Colonic mucosa (tissue), 4 donors: ENCODE measurements at regions not wholly inside any gene's neighbourhood (a gene's known extent, or its start where the extent isn't known, plus 50 kb on each side); places are given as distances from the start of the nearest gene placed in this dataset.

Experiments
- DNase-seq: peaks from one replicate; pipeline ENCODE4 v3.0.0-alpha.2; 2020
- H3K27ac ChIP-seq: fragments of 200-600 bp; one replicate; pipeline ENCODE4 v1.8.0; 2021
- H3K27me3 ChIP-seq: fragments of 200-600 bp; one replicate; pipeline ENCODE4 v1.8.0; 2021
- H3K36me3 ChIP-seq: fragments of 200-600 bp; one replicate; pipeline ENCODE4 v1.8.0; 2021
- H3K4me1 ChIP-seq: fragments of 200-600 bp; one replicate; pipeline ENCODE4 v1.8.0; 2021; ENCODE audit warnings: mild to moderate bottlenecking
- H3K4me3 ChIP-seq: fragments of 200-600 bp; one replicate; pipeline ENCODE4 v1.8.0; 2021
- H3K9ac ChIP-seq, 2 donors: one replicate each; pipeline ENCODE4 v1.7.0; 2013; ENCODE audit warnings: control low read depth in 2 of 2, low read depth in 2 of 2, low read length in 2 of 2
- H3K9me3 ChIP-seq: fragments of 200-600 bp; one replicate; pipeline ENCODE4 v1.8.0; 2021
- intact Hi-C: fragments of 100-400 bp; cut with DNase I; formaldehyde crosslinking; loops from one replicate; pipeline ENCODE4 v1.14.1; 2022
- TF ChIP-seq, protein P1 (sequence below): fragments of 200-600 bp; IDR thresholded peaks from one replicate; pipeline ENCODE4 v1.8.0; 2022; ENCODE audit warnings: antibody characterized with exemption, mild to moderate bottlenecking
- donor health status: healthy.
- donor health status: DM: no; HTN: no; CAD: no.
- donor health status: DM: no; HTN: no; CAD: no.

DNA sequence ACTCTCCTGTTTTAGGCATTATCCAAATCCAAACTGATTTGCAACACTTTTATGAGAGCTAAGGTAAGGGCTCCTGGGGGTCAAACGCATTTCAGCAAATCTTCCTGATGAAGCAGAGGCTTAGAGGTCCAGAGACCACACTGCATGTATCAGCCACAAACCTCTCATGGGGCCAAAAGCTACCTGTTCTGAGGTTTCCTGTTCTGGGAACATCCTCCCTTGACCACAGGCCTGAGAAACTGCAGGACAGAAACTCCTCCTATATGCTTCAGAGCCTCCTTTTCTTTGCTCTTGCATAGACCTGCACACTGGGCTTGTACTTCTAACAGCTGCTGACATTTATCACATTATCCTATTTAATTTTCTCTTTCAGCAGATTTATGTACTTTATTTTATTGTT is 92.6 kb downstream of the OR2K2 start:
- Histone ChIP-seq H3K4me3 (no peak overlapping the region), H3K9me3 (no peaks in the 10 kb centered on the region), H3K36me3 (no peaks in the 10 kb centered on the region), H3K4me1 (no peaks in the 10 kb centered on the region), H3K27ac (no peak overlapping the region), H3K9ac (no peak overlapping the region), H3K27me3 (no peaks in the 10 kb centered on the region)
- intact Hi-C loops: no loop called here
- TF ChIP-seq, protein P1, sequence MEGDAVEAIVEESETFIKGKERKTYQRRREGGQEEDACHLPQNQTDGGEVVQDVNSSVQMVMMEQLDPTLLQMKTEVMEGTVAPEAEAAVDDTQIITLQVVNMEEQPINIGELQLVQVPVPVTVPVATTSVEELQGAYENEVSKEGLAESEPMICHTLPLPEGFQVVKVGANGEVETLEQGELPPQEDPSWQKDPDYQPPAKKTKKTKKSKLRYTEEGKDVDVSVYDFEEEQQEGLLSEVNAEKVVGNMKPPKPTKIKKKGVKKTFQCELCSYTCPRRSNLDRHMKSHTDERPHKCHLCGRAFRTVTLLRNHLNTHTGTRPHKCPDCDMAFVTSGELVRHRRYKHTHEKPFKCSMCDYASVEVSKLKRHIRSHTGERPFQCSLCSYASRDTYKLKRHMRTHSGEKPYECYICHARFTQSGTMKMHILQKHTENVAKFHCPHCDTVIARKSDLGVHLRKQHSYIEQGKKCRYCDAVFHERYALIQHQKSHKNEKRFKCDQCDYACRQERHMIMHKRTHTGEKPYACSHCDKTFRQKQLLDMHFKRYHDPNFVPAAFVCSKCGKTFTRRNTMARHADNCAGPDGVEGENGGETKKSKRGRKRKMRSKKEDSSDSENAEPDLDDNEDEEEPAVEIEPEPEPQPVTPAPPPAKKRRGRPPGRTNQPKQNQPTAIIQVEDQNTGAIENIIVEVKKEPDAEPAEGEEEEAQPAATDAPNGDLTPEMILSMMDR: no peak
- no peak for DNase-seq

GRCh38 chr9:111236332-111236731 is 93.7 kb downstream of the OR2K2 start:
- Histone ChIP-seq H3K36me3 (no peaks in the 10 kb centered on the region), H3K9me3 (no peaks in the 10 kb centered on the region), H3K27ac (no peak overlapping the region), H3K4me1 (no peaks in the 10 kb centered on the region), H3K4me3 (no peak overlapping the region), H3K9ac (no peak overlapping the region), H3K27me3 (no peaks in the 10 kb centered on the region)
- intact Hi-C loops: no loop called here
- TF ChIP-seq, protein P1: no peak
- no peak for DNase-seq

DNA sequence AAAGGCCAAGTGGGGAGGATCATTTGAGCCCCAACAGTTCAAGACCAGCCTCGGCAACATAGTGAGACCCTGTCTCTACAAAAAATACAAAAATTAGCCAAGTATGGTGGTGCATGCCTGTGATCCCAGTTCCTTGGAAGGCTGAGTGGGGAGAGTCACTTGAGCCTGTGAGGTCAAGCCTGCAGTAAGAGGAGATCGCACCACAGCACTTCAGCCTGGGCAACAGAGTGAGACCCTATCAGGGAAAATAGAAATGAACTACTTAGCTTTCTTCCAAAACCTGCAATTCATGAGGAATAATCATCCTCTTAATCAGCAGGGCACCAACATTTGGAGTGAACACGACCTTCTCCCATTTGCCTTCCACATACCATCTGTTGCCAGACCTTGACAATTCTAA is 96.1 kb downstream of the OR2K2 start:
- no peak overlapping the region for H3K4me3 ChIP-seq
- no peak for DNase-seq
- intact Hi-C loops: no loop called here
- H3K9me3 ChIP-seq: no peaks in the 10 kb centered on the region
- TF ChIP-seq, protein P1: no peak
- no peaks in the 10 kb centered on the region for H3K27me3 ChIP-seq
- no peaks in the 10 kb centered on the region for H3K4me1 ChIP-seq
- H3K9ac ChIP-seq: no peak overlapping the region
- H3K36me3 ChIP-seq: no peaks in the 10 kb centered on the region
- H3K27ac ChIP-seq: no peak overlapping the region

GRCh38 chr9:111232997-111233790 is 96.8 kb downstream of the OR2K2 start:
- no peak overlapping the region for H3K4me3 ChIP-seq
- no peaks in the 10 kb centered on the region for H3K9me3 ChIP-seq
- no peaks in the 10 kb centered on the region for H3K27me3 ChIP-seq
- no peak overlapping the region for H3K27ac ChIP-seq
- no peak for DNase-seq
- no peaks in the 10 kb centered on the region for H3K4me1 ChIP-seq
- H3K36me3 ChIP-seq: no peaks in the 10 kb centered on the region
- intact Hi-C loops: no loop called here
- TF ChIP-seq, protein P1: no peak
- H3K9ac ChIP-seq: no peak overlapping the region

GRCh38 chr9:111231801-111232580 is 98.0 kb downstream of the OR2K2 start:
- no peaks in the 10 kb centered on the region for H3K9me3 ChIP-seq
- H3K4me1 ChIP-seq: no peaks in the 10 kb centered on the region
- intact Hi-C loops: no loop called here
- H3K27ac ChIP-seq: no peak overlapping the region
- no peak overlapping the region for H3K4me3 ChIP-seq
- H3K9ac ChIP-seq: no peak overlapping the region
- no peaks in the 10 kb centered on the region for H3K27me3 ChIP-seq
- TF ChIP-seq, protein P1: no peak
- H3K36me3 ChIP-seq: no peaks in the 10 kb centered on the region
- no peak for DNase-seq
